HepG2 (cell line): ENCODE measurements at regions not wholly inside any gene's neighbourhood (a gene's known extent, or its start where the extent isn't known, plus 50 kb on each side); places are given as distances from the start of the nearest gene placed in this dataset.

Source experiments
- CTCF ChIP-seq: sonication (generic); formaldehyde crosslinking; IDR thresholded peaks from 2 replicates; pipeline ENCODE4 v1.5.0; 2020; ENCODE audit warnings: mild to moderate bottlenecking, missing genetic modification reagents, moderate library complexity
- PBX3 ChIP-seq: sonication (generic); formaldehyde crosslinking; IDR thresholded peaks from 2 replicates; pipeline ENCODE4 v1.8.1; 2023; ENCODE audit warnings: missing genetic modification reagents, inconsistent platforms, borderline replicate concordance
- TEAD2 ChIP-seq: sonication (generic); formaldehyde crosslinking; IDR thresholded peaks from 2 replicates; pipeline ENCODE4 v1.9.0; 2021; ENCODE audit warnings: missing genetic modification reagents
- ZBTB34 ChIP-seq: sonication (generic); formaldehyde crosslinking; IDR thresholded peaks from 2 replicates; pipeline ENCODE4 v1.8.0; 2022; ENCODE audit warnings: mild to moderate bottlenecking, missing genetic modification reagents
- ZNF205 ChIP-seq: IDR thresholded peaks from 2 replicates; pipeline ENCODE4 v1.6.1; 2018; ENCODE audit warnings: missing biosample characterization, missing genetic modification reagents
- TF ChIP-seq, protein P1 (sequence below): sonication (generic); formaldehyde crosslinking; IDR thresholded peaks from 2 replicates; pipeline ENCODE4 v1.4.0; 2020; ENCODE audit warnings: missing genetic modification reagents
- TF ChIP-seq, protein P2 (sequence below): sonication (generic); formaldehyde crosslinking; IDR thresholded peaks from 2 replicates; pipeline ENCODE4 v1.5.1; 2020; ENCODE audit warnings: mild to moderate bottlenecking, moderate library complexity, missing genetic modification reagents

DNA sequence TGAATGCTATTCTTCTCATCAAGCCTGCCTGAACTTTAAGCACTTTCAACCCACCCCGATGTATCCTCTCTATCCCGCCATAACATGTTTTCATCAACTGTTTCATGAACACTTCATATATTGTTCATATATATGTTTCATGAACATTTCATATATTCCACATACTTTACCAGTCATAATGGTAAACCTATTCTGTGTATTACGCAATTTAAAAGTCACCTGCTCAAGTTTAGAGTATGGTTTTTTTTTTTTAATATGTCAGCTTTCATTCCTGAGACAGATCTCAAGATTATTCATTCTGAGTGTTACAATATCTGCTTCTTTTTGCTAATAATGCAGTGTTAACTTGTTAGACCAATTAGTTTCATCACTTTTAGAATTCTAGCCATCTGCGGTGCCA lies 140.7 kb downstream of the SIPA1L2 start:
- TF ChIP-seq, protein P1, sequence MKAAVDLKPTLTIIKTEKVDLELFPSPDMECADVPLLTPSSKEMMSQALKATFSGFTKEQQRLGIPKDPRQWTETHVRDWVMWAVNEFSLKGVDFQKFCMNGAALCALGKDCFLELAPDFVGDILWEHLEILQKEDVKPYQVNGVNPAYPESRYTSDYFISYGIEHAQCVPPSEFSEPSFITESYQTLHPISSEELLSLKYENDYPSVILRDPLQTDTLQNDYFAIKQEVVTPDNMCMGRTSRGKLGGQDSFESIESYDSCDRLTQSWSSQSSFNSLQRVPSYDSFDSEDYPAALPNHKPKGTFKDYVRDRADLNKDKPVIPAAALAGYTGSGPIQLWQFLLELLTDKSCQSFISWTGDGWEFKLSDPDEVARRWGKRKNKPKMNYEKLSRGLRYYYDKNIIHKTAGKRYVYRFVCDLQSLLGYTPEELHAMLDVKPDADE (CRISPR knock-in tag): no peak
- TF ChIP-seq CTCF (CRISPR knock-in tag) (no peak), PBX3 (no peak), TEAD2 (CRISPR knock-in tag) (no peak), ZNF205 (CRISPR knock-in tag) (no peak), ZBTB34 (no peak)
- TF ChIP-seq, protein P2, sequence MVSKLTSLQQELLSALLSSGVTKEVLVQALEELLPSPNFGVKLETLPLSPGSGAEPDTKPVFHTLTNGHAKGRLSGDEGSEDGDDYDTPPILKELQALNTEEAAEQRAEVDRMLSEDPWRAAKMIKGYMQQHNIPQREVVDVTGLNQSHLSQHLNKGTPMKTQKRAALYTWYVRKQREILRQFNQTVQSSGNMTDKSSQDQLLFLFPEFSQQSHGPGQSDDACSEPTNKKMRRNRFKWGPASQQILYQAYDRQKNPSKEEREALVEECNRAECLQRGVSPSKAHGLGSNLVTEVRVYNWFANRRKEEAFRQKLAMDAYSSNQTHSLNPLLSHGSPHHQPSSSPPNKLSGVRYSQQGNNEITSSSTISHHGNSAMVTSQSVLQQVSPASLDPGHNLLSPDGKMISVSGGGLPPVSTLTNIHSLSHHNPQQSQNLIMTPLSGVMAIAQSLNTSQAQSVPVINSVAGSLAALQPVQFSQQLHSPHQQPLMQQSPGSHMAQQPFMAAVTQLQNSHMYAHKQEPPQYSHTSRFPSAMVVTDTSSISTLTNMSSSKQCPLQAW (CRISPR knock-in tag): no peak
